H9 (cell line): ENCODE measurements at regions not wholly inside any gene's neighbourhood (a gene's known extent, or its start where the extent isn't known, plus 50 kb on each side); places are given as distances from the start of the nearest gene placed in this dataset.

Source experiments
- DNase-seq: peaks from one replicate; pipeline ENCODE4 v3.0.0-alpha.2; 2017
- H2AFZ ChIP-seq: one replicate; pipeline ENCODE4 v1.6.1; 2013; ENCODE audit warnings: mild to moderate bottlenecking, low read length, control low read depth, moderate library complexity
- H2AK5ac ChIP-seq: 2 replicates; pipeline ENCODE4 v1.6.1; 2013; ENCODE audit warnings: low read length, control low read depth, mixed read lengths; ENCODE audit not compliant: insufficient read length
- H2BK120ac ChIP-seq: one replicate; pipeline ENCODE4 v1.6.1; 2013; ENCODE audit warnings: low read depth, mild to moderate bottlenecking, low read length, control low read depth, inconsistent platforms; ENCODE audit not compliant: poor library complexity, severe bottlenecking
- H2BK12ac ChIP-seq: 2 replicates; pipeline ENCODE4 v1.6.1; 2013; ENCODE audit warnings: low read length, control low read depth, mixed read lengths, low read depth; ENCODE audit not compliant: insufficient read length
- H2BK15ac ChIP-seq: 2 replicates; pipeline ENCODE4 v1.6.1; 2013; ENCODE audit warnings: low read depth, low read length, control low read depth
- H2BK20ac ChIP-seq: one replicate; pipeline ENCODE4 v1.6.1; 2013; ENCODE audit warnings: low read depth, mild to moderate bottlenecking, low read length, control low read depth, inconsistent platforms; ENCODE audit not compliant: poor library complexity, severe bottlenecking
- H2BK5ac ChIP-seq: 2 replicates; pipeline ENCODE4 v1.6.1; 2013; ENCODE audit warnings: low read length, control low read depth, mixed read lengths; ENCODE audit not compliant: insufficient read length
- H3K14ac ChIP-seq: 2 replicates; pipeline ENCODE4 v1.6.1; 2013; ENCODE audit warnings: low read length, control low read depth; ENCODE audit not compliant: insufficient read depth
- H3K18ac ChIP-seq: 2 replicates; pipeline ENCODE4 v1.6.1; 2013; ENCODE audit warnings: low read depth, mild to moderate bottlenecking, mixed read lengths, low read length, control low read depth; ENCODE audit not compliant: insufficient read length
- H3K23ac ChIP-seq: 2 replicates; pipeline ENCODE4 v1.6.1; 2013; ENCODE audit warnings: low read length, control low read depth, mixed read lengths, low read depth; ENCODE audit not compliant: insufficient read length
- H3K23me2 ChIP-seq: 2 replicates; pipeline ENCODE4 v1.6.1; 2013; ENCODE audit warnings: low read depth, mild to moderate bottlenecking, mixed read lengths, low read length, control low read depth; ENCODE audit not compliant: insufficient read length, poor library complexity, severe bottlenecking
- H3K27ac ChIP-seq: 2 replicates; pipeline ENCODE4 v1.5.1; 2013; ENCODE audit warnings: low read length, control low read depth, mixed read lengths, low read depth; ENCODE audit not compliant: insufficient read length
- H3K27me3 ChIP-seq: 2 replicates; pipeline ENCODE4 v1.6.1; 2013; ENCODE audit warnings: low read length, control low read depth, inconsistent platforms; ENCODE audit not compliant: insufficient read depth
- H3K4ac ChIP-seq: 2 replicates; pipeline ENCODE4 v1.6.1; 2013; ENCODE audit warnings: low read depth, mild to moderate bottlenecking, control low read depth, inconsistent platforms, low read length, moderate library complexity
- H3K4me1 ChIP-seq: 2 replicates; pipeline ENCODE4 v1.6.1; 2013; ENCODE audit warnings: low read length, control low read depth, inconsistent platforms; ENCODE audit not compliant: insufficient read depth
- H3K4me2 ChIP-seq: 2 replicates; pipeline ENCODE4 v1.6.1; 2013; ENCODE audit warnings: low read length, control low read depth, mixed read lengths; ENCODE audit not compliant: insufficient read length, insufficient read depth
- H3K56ac ChIP-seq: 2 replicates; pipeline ENCODE4 v1.6.1; 2013; ENCODE audit warnings: low read depth, mild to moderate bottlenecking, mixed read lengths, low read length, control low read depth; ENCODE audit not compliant: insufficient read length
- H3K79me1 ChIP-seq: 2 replicates; pipeline ENCODE4 v1.6.1; 2013; ENCODE audit warnings: low read depth, mild to moderate bottlenecking, moderate library complexity, low read length, control low read depth, inconsistent platforms; ENCODE audit not compliant: insufficient read depth, poor library complexity, severe bottlenecking
- H3K79me2 ChIP-seq: 2 replicates; pipeline ENCODE4 v1.6.1; 2013; ENCODE audit warnings: low read length, control low read depth, inconsistent platforms; ENCODE audit not compliant: insufficient read depth
- H3K9ac ChIP-seq: 2 replicates; pipeline ENCODE4 v1.6.1; 2013; ENCODE audit warnings: low read length, control low read depth, mixed read lengths; ENCODE audit not compliant: insufficient read length; ENCODE audit errors: extremely low read depth
- H3K9me3 ChIP-seq: one replicate; pipeline ENCODE4 v1.6.1; 2013; ENCODE audit warnings: low read depth, low read length, inconsistent platforms; ENCODE audit not compliant: control insufficient read depth
- H3T11ph ChIP-seq: one replicate; pipeline ENCODE4 v1.6.1; 2013; ENCODE audit warnings: mild to moderate bottlenecking, low read length, control low read depth, inconsistent platforms
- H4K20me1 ChIP-seq: one replicate; pipeline ENCODE4 v1.6.1; 2013; ENCODE audit not compliant: control insufficient read depth, insufficient read length, insufficient read depth
- H4K5ac ChIP-seq: 2 replicates; pipeline ENCODE4 v1.6.1; 2013; ENCODE audit warnings: low read depth, mild to moderate bottlenecking, mixed read lengths, low read length, control low read depth; ENCODE audit not compliant: insufficient read length
- H4K8ac ChIP-seq: replicated peaks from 2 replicates; pipeline ENCODE4 v1.6.1; 2013; ENCODE audit warnings: low read length, control low read depth, mixed read lengths, low read depth; ENCODE audit not compliant: insufficient read length
- H4K91ac ChIP-seq: 2 replicates; pipeline ENCODE4 v1.6.1; 2013; ENCODE audit warnings: low read depth, mild to moderate bottlenecking, moderate library complexity, mixed read lengths, low read length, control low read depth; ENCODE audit not compliant: insufficient read length
- H3K27ac Mint-ChIP-seq, 3 experiments: 2 replicates in 2 of 3; 3 replicates in 1 of 3; pipeline ENCODE4 v1.8.0; 2020 to 2021; ENCODE audit warnings: mixed read lengths in 3 of 3, mild to moderate bottlenecking in 1 of 3, moderate library complexity in 1 of 3
- H3K27me3 Mint-ChIP-seq: 2 replicates; pipeline ENCODE4 v1.8.0; 2021; ENCODE audit warnings: low read depth, mild to moderate bottlenecking, moderate library complexity, mixed read lengths
- H3K36me3 Mint-ChIP-seq, 3 experiments: 2 replicates in 2 of 3; 3 replicates in 1 of 3; pipeline ENCODE4 v1.8.0; 2020 to 2021; ENCODE audit warnings: low read depth in 3 of 3, mixed read lengths in 3 of 3; ENCODE audit not compliant: insufficient read depth in 1 of 3
- H3K4me1 Mint-ChIP-seq, 2 experiments: 2 replicates each; pipeline ENCODE4 v1.8.0; 2020; ENCODE audit warnings: mixed read lengths in 2 of 2
- H3K4me3 Mint-ChIP-seq, 2 experiments: 2 replicates in 1 of 2; 3 replicates in 1 of 2; pipeline ENCODE4 v1.8.0; 2020 to 2021; ENCODE audit warnings: mild to moderate bottlenecking in 2 of 2, mixed read lengths in 2 of 2, moderate library complexity in 1 of 2
- H3K9me3 Mint-ChIP-seq, 2 experiments: 2 replicates in 1 of 2; 3 replicates in 1 of 2; pipeline ENCODE4 v1.8.0; 2020; ENCODE audit warnings: mild to moderate bottlenecking in 2 of 2, mixed read lengths in 2 of 2, moderate library complexity in 1 of 2
- CTCF ChIP-seq: fragments of 200-600 bp; sonication (generic); conservative IDR thresholded peaks from 3 replicates; pipeline ENCODE4 v1.8.0; 2021; ENCODE audit warnings: antibody characterized with exemption, mild to moderate bottlenecking
- WGBS: extraction: QIAGEN DNeasy Blood & Tissue Kit; methylation state at CpG from one replicate; pipeline ENCODE4 v1.1.7; 2013; ENCODE audit warnings: missing lambda C conversion rate, low lambda C conversion rate, mixed read lengths; ENCODE audit not compliant: insufficient read length; ENCODE audit errors: extremely low coverage; 5-methylcytosine and 5-hydroxymethylcytosine counted together

DNA sequence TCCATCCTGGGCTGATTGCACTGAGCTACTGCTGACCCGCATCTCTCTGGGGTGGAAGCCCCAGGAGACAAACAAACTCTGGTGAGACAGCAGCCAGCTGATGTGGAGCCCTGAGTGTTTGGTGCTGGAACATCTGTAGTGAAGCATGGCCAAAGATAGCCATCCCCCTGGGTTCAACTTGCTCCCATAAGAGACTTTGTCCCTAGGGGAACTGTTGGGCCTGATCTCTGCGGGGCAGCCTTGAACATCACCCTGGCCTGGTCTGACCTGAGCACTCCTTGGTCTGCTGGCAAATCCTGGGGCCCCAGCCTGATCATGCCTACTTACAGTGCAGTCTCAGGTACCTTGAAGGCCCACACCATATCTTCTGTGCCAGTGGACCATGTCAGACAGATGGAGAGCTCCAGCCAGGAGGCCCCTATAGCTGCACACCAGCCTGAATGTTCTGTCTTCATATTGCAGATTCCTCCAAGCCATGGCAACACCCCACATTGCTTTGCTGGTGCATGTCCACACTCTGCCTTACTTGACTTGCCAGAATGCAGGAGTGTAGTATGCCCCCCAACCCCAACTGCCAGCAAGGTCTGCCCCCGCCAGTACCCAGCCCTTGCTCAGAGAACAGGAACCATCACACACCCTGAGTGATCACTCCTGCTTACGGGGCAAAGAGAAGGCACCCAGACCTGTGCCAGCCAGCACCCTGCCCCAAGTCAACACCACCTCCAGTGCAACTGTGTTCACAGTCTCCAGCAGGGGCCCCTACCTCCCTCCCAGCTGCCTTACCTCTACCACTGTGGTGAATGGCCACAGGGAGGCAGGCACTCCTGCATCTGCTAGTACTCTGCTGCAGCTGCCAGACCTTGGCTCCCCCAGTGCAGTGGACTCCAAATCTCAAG, 690.5 kb upstream of the NR5A2 start:
- no peak overlapping the region for H4K91ac ChIP-seq
- Mint-ChIP-seq H3K27ac (peak overlapping the region in 1 of 3 experiments; percentile 73; a peak in 1 of 7 replicates), H3K9me3 (no peaks in the 10 kb centered on the region), H3K36me3 (no peaks in the 10 kb centered on the region; a peak in 1 of 7 replicates), H3K27me3 (no peaks in the 10 kb centered on the region), H3K4me1 (peaks cover 0 to 3% of the 10 kb centered on the region in 2 experiments; a peak in 1 of 4 replicates), H3K4me3 (no peak overlapping the region)
- no peak overlapping the region for H4K5ac ChIP-seq
- DNase-seq = peak; percentile 73
- H3T11ph ChIP-seq = no peak overlapping the region
- H2BK12ac ChIP-seq = no peak overlapping the region
- no peak overlapping the region for H3K9ac ChIP-seq
- H2BK5ac ChIP-seq = no peak overlapping the region
- no peak overlapping the region for H3K4ac ChIP-seq
- H4K20me1 ChIP-seq = no peaks in the 10 kb centered on the region
- no peaks in the 10 kb centered on the region for H3K4me1 ChIP-seq
- H3K23me2 ChIP-seq = no peaks in the 10 kb centered on the region
- no peak overlapping the region for H2BK20ac ChIP-seq
- no peak overlapping the region for H2AFZ ChIP-seq
- no peak overlapping the region for H4K8ac ChIP-seq
- H3K79me1 ChIP-seq = no peaks in the 10 kb centered on the region
- no peak overlapping the region for H3K23ac ChIP-seq
- no peak overlapping the region for H3K4me2 ChIP-seq
- no peak overlapping the region for H2AK5ac ChIP-seq
- no CpG with 5 or more reads among the region's 4 CpGs for WGBS
- H3K9me3 ChIP-seq = no peaks in the 10 kb centered on the region
- no peak overlapping the region for H2BK120ac ChIP-seq
- H3K27me3 ChIP-seq = no peaks in the 10 kb centered on the region
- no peak overlapping the region for H3K27ac ChIP-seq
- no peak overlapping the region for H2BK15ac ChIP-seq
- H3K56ac ChIP-seq = no peak overlapping the region
- H3K79me2 ChIP-seq = no peaks in the 10 kb centered on the region
- H3K18ac ChIP-seq = no peak overlapping the region
- H3K14ac ChIP-seq = no peak overlapping the region
- TF ChIP-seq CTCF = peak; percentile 57
